ENCODE measurements at regions not wholly inside any gene's neighbourhood (a gene's known extent, or its start where the extent isn't known, plus 50 kb on each side); places are given as distances from the start of the nearest gene placed in this dataset.

- no peak for TF ChIP-seq REST (tag by site-specific recombination; IDR thresholded peaks at IDR 0.05)
- no peak for TF ChIP-seq ZNF560 (tag by site-specific recombination; IDR thresholded peaks at IDR 0.05; ENCODE audit: borderline replicate concordance)
- no peak for TF ChIP-seq ZNF791 (tag by site-specific recombination; IDR thresholded peaks at IDR 0.05)
- TF ChIP-seq ZXDB (tag by site-specific recombination; IDR thresholded peaks at IDR 0.05): no peak
- TF ChIP-seq CTCF (tag by site-specific recombination; IDR thresholded peaks at IDR 0.05): no peak
- TF ChIP-seq PBX3 (CRISPR knock-in tag; IDR thresholded peaks at IDR 0.05): no peak
- TF ChIP-seq ZNF529 (tag by site-specific recombination; IDR thresholded peaks at IDR 0.05; ENCODE audit: insufficient replicate concordance): no peak
Measured at GRCh38 chr6:14682812-14683211, 563.1 kb upstream of the JARID2 start.
